GM23338 (cell line): ENCODE measurements at regions not wholly inside any gene's neighbourhood (a gene's known extent, or its start where the extent isn't known, plus 50 kb on each side); places are given as distances from the start of the nearest gene placed in this dataset.
A peak's percentile ranks its signal among the peaks of the same experiment; 100 is the strongest.

ENCODE experiments used
- ATAC-seq: fragments of 200-7000 bp; cut with Tn5 transposase; 3 replicates; pipeline ENCODE4 v1.9.1; 2020
- DNase-seq: peaks from one replicate; pipeline ENCODE4 v3.0.0-alpha.2; 2015; ENCODE audit warnings: low spot score
- H2AFZ ChIP-seq: fragments of 200-600 bp; sonication (generic); 2 replicates; pipeline ENCODE4 v1.8.0; 2016; ENCODE audit warnings: antibody characterized with exemption, mild to moderate bottlenecking, moderate library complexity
- H3F3A ChIP-seq: fragments of 200-600 bp; sonication (generic); replicated peaks from 2 replicates; pipeline ENCODE4 v1.8.0; 2017; ENCODE audit warnings: antibody characterized with exemption, mixed run types, low read depth
- H3K27ac ChIP-seq: fragments of 200-600 bp; sonication (generic); 2 replicates; pipeline ENCODE4 v1.6.1; 2016; ENCODE audit warnings: low read depth
- H3K27me3 ChIP-seq: fragments of 200-600 bp; sonication (generic); 2 replicates; pipeline ENCODE4 v1.8.0; 2016; ENCODE audit warnings: mild to moderate bottlenecking, mixed run types, moderate library complexity; ENCODE audit not compliant: insufficient read depth
- H3K36me3 ChIP-seq: fragments of 200-600 bp; sonication (generic); 2 replicates; pipeline ENCODE4 v1.8.0; 2016; ENCODE audit warnings: mild to moderate bottlenecking; ENCODE audit not compliant: insufficient read depth
- H3K4me1 ChIP-seq: fragments of 200-600 bp; sonication (generic); 2 replicates; pipeline ENCODE4 v1.8.0; 2016; ENCODE audit warnings: mild to moderate bottlenecking, moderate library complexity; ENCODE audit not compliant: insufficient read depth
- H3K4me2 ChIP-seq: fragments of 200-600 bp; sonication (generic); 2 replicates; pipeline ENCODE4 v1.7.1; 2017; ENCODE audit warnings: mixed run types
- H3K4me3 ChIP-seq: fragments of 200-600 bp; sonication (generic); 2 replicates; pipeline ENCODE4 v1.6.1; 2016; ENCODE audit warnings: mixed run types
- H3K79me2 ChIP-seq: fragments of 200-600 bp; sonication (generic); replicated peaks from 2 replicates; pipeline ENCODE4 v1.8.0; 2017; ENCODE audit warnings: mild to moderate bottlenecking; ENCODE audit not compliant: insufficient read depth
- H3K9me2 ChIP-seq: fragments of 200-600 bp; sonication (generic); 2 replicates; pipeline ENCODE4 v1.8.0; 2017; ENCODE audit not compliant: insufficient read depth
- H4K20me1 ChIP-seq: fragments of 200-600 bp; sonication (generic); replicated peaks from 2 replicates; pipeline ENCODE4 v1.8.0; 2017; ENCODE audit warnings: mild to moderate bottlenecking; ENCODE audit not compliant: insufficient read depth
- H3K27ac Mint-ChIP-seq: 2 replicates; pipeline ENCODE4 v1.8.0; 2020; ENCODE audit warnings: inconsistent platforms, mild to moderate bottlenecking, moderate library complexity, mixed read lengths
- H3K27me3 Mint-ChIP-seq: 3 replicates; pipeline ENCODE4 v1.8.0; 2022; ENCODE audit warnings: low read depth, mild to moderate bottlenecking, moderate library complexity, mixed read lengths, inconsistent platforms; ENCODE audit not compliant: insufficient read depth, poor library complexity
- H3K36me3 Mint-ChIP-seq: 3 replicates; pipeline ENCODE4 v1.8.0; 2021; ENCODE audit warnings: low read depth, mild to moderate bottlenecking, inconsistent platforms, moderate library complexity, mixed read lengths
- H3K4me1 Mint-ChIP-seq: 3 replicates; pipeline ENCODE4 v1.8.0; 2020; ENCODE audit warnings: mild to moderate bottlenecking, inconsistent platforms, mixed read lengths
- H3K4me3 Mint-ChIP-seq: 3 replicates; pipeline ENCODE4 v1.8.0; 2021; ENCODE audit warnings: moderate library complexity, mild to moderate bottlenecking, inconsistent platforms, mixed read lengths
- H3K9me3 Mint-ChIP-seq: 3 replicates; pipeline ENCODE4 v1.8.0; 2020; ENCODE audit warnings: moderate library complexity, mild to moderate bottlenecking, inconsistent platforms, mixed read lengths
- CTCF ChIP-seq, 2 experiments: fragments of 200-600 bp in 1 of 2; sonication (generic) in 1 of 2; conservative IDR thresholded peaks; 2 replicates each; pipeline versions ENCODE4 v1.5.1 to v1.6.1; 2016 to 2017; ENCODE audit warnings: antibody characterized with exemption in 2 of 2, low read depth in 2 of 2, mild to moderate bottlenecking in 2 of 2, moderate library complexity in 1 of 2
- ETS1 ChIP-seq: IDR thresholded peaks from 2 replicates; pipeline ENCODE4 v1.6.1; 2016; ENCODE audit warnings: antibody characterized with exemption
- EZH2 ChIP-seq: fragments of 200-600 bp; sonication (generic); IDR thresholded peaks from one replicate; pipeline ENCODE4 v1.8.0; 2017; ENCODE audit warnings: antibody characterized with exemption, mild to moderate bottlenecking, low read depth; ENCODE audit not compliant: unreplicated experiment
- JUNB ChIP-seq: IDR thresholded peaks from one replicate; pipeline ENCODE4 v1.6.1; 2016; ENCODE audit warnings: antibody characterized with exemption; ENCODE audit not compliant: unreplicated experiment
- NANOG ChIP-seq: IDR thresholded peaks from 2 replicates; pipeline ENCODE4 v1.6.1; 2016; ENCODE audit warnings: antibody characterized with exemption, borderline replicate concordance
- REST ChIP-seq: IDR thresholded peaks from one replicate; pipeline ENCODE4 v1.6.1; 2018; ENCODE audit warnings: antibody characterized with exemption; ENCODE audit not compliant: unreplicated experiment
- ZNF114 ChIP-seq: fragments of 250-450 bp; sonication (Bioruptor Pico); IDR thresholded peaks from 2 replicates; pipeline ENCODE4 v1.5.0; 2020; ENCODE audit warnings: mild to moderate bottlenecking, moderate library complexity
- ZNF331 ChIP-seq: fragments of 250-450 bp; sonication (Bioruptor Pico); IDR thresholded peaks from 2 replicates; pipeline ENCODE4 v1.5.0; 2020; ENCODE audit warnings: low read depth, mild to moderate bottlenecking, moderate library complexity
- TF ChIP-seq, protein P1 (sequence below): fragments of 250-450 bp; sonication (Bioruptor Pico); IDR thresholded peaks from 2 replicates; pipeline ENCODE4 v1.5.0; 2020; ENCODE audit warnings: mild to moderate bottlenecking, moderate library complexity

GRCh38 chr6:86255973-86256372 is 613.3 kb upstream of the SYNCRIP start:
- Mint-ChIP-seq H3K27me3 (peaks cover 2% of the 10 kb centered on the region), H3K4me1 (no peaks in the 10 kb centered on the region), H3K9me3 (peaks cover 5% of the 10 kb centered on the region), H3K27ac (no peak overlapping the region), H3K4me3 (no peak overlapping the region), H3K36me3 (no peaks in the 10 kb centered on the region)
- no peaks in the 10 kb centered on the region; the same call in 1 of the 2 replicates for H3K9me2 ChIP-seq
- no peaks in the 10 kb centered on the region for H3K36me3 ChIP-seq
- H3K4me1 ChIP-seq: no peaks in the 10 kb centered on the region
- H3K79me2 ChIP-seq: no peaks in the 10 kb centered on the region
- no peak overlapping the region for H3K4me3 ChIP-seq
- no peak overlapping the region for H3K27ac ChIP-seq
- 0 out of 2 replicates have a peak overlapping the region, but pooled peaks have one; percentile 43 for H2AFZ ChIP-seq
- ATAC-seq (no peak), DNase-seq (no peak)
- no peak overlapping the region for H3K4me2 ChIP-seq
- H4K20me1 ChIP-seq: no peaks in the 10 kb centered on the region
- no peaks in the 10 kb centered on the region for H3F3A ChIP-seq
- no peaks in the 10 kb centered on the region for H3K27me3 ChIP-seq
- TF ChIP-seq EZH2: no peak
- TF ChIP-seq ZNF114 (CRISPR knock-in tag): no peak
- no peak for TF ChIP-seq CTCF (conservative IDR thresholded peaks at IDR 0.05; ENCODE audit: low read depth in 2 of 2)
- no peak for TF ChIP-seq ZNF331
- TF ChIP-seq, protein P1, sequence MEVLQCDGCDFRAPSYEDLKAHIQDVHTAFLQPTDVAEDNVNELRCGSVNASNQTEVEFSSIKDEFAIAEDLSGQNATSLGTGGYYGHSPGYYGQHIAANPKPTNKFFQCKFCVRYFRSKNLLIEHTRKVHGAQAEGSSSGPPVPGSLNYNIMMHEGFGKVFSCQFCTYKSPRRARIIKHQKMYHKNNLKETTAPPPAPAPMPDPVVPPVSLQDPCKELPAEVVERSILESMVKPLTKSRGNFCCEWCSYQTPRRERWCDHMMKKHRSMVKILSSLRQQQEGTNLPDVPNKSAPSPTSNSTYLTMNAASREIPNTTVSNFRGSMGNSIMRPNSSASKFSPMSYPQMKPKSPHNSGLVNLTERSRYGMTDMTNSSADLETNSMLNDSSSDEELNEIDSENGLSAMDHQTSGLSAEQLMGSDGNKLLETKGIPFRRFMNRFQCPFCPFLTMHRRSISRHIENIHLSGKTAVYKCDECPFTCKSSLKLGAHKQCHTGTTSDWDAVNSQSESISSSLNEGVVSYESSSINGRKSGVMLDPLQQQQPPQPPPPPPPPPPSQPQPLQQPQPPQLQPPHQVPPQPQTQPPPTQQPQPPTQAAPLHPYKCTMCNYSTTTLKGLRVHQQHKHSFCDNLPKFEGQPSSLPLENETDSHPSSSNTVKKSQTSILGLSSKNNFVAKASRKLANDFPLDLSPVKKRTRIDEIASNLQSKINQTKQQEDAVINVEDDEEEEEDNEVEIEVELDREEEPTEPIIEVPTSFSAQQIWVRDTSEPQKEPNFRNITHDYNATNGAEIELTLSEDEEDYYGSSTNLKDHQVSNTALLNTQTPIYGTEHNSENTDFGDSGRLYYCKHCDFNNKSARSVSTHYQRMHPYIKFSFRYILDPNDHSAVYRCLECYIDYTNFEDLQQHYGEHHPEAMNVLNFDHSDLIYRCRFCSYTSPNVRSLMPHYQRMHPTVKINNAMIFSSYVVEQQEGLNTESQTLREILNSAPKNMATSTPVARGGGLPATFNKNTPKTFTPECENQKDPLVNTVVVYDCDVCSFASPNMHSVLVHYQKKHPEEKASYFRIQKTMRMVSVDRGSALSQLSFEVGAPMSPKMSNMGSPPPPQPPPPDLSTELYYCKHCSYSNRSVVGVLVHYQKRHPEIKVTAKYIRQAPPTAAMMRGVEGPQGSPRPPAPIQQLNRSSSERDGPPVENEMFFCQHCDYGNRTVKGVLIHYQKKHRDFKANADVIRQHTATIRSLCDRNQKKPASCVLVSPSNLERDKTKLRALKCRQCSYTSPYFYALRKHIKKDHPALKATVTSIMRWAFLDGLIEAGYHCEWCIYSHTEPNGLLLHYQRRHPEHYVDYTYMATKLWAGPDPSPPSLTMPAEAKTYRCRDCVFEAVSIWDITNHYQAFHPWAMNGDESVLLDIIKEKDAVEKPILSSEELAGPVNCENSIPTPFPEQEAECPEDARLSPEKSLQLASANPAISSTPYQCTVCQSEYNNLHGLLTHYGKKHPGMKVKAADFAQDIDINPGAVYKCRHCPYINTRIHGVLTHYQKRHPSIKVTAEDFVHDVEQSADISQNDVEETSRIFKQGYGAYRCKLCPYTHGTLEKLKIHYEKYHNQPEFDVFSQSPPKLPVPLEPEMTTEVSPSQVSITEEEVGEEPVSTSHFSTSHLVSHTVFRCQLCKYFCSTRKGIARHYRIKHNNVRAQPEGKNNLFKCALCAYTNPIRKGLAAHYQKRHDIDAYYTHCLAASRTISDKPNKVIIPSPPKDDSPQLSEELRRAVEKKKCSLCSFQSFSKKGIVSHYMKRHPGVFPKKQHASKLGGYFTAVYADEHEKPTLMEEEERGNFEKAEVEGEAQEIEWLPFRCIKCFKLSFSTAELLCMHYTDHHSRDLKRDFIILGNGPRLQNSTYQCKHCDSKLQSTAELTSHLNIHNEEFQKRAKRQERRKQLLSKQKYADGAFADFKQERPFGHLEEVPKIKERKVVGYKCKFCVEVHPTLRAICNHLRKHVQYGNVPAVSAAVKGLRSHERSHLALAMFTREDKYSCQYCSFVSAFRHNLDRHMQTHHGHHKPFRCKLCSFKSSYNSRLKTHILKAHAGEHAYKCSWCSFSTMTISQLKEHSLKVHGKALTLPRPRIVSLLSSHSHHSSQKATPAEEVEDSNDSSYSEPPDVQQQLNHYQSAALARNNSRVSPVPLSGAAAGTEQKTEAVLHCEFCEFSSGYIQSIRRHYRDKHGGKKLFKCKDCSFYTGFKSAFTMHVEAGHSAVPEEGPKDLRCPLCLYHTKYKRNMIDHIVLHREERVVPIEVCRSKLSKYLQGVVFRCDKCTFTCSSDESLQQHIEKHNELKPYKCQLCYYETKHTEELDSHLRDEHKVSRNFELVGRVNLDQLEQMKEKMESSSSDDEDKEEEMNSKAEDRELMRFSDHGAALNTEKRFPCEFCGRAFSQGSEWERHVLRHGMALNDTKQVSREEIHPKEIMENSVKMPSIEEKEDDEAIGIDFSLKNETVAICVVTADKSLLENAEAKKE (CRISPR knock-in tag): no peak
- no peak for TF ChIP-seq REST
- no peak for TF ChIP-seq JUNB
- no peak for TF ChIP-seq NANOG
- no peak for TF ChIP-seq ETS1
